ENCODE measurements at regions not wholly inside any gene's neighbourhood (a gene's known extent, or its start where the extent isn't known, plus 50 kb on each side); places are given as distances from the start of the nearest gene placed in this dataset.
"Not testable (repeated sequence)": the region's sequence is repeated elsewhere in the genome, so short reads cannot be mapped to it uniquely, and the experiment has no call there.

DNA sequence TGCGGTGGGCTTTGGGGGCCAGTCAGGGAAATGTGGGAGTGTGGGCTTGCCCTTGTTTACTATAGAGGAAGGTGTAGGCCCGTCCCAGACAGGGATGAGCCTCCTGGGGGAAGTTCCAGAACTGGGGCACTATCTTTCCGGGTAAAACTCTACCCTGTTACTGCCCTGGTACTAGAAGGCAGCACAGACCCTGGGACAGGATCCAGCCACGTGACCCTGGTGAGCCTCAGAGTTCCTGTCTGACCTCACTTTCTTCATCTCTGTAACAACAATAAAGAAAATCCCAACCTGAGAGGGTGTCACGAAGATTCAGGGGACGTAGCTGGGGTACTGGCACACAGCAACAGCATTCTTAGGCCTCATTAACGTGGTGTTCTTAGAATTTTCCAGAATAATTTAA lies 239.6 kb upstream of the FOXF1 start:
- no peak overlapping the region for H3K9ac ChIP-seq (ENCODE audit: low read length)

DNA sequence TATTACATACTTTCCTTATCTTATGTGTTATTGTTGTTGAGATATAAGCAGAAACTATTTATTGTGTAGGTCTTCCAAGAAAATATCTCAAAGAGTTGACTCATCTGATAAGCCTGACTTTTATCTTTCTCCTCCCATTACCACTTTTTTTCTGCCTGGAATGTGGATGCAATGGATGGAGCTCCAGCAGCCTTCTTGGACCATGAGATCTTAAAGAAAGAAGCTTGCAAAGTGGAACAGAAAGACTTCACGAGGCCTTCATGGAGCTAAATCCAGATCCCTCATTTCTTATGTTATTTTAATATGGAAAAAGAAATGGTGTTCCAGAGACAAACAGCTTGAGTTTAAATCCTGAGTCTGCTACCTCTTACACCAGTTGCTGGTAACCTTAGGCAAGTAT lies 237.6 kb upstream of the FOXF1 start:
- CTCF ChIA-PET = no interaction called here
- DNase-seq (no peak), ATAC-seq (no peak)
- Histone ChIP-seq H3K4me2 (ENCODE audit: low read length) (no peak overlapping the region), H3K36me3 (ENCODE audit: low read depth, low read length) (no peaks in the 10 kb centered on the region), H3K9me3 (ENCODE audit: low read length) (no peaks in the 10 kb centered on the region), H3K9ac (ENCODE audit: low read length) (no peak overlapping the region), H3K9me2 (replicated peaks; ENCODE audit: low read length) (no peaks in the 10 kb centered on the region), H3K79me2 (ENCODE audit: low read length) (no peaks in the 10 kb centered on the region), H3K27ac (ENCODE audit: low read length) (no peak overlapping the region), H4K20me1 (ENCODE audit: low read length) (no peaks in the 10 kb centered on the region), H3K4me3 (ENCODE audit: low read length) (no peak overlapping the region), H3F3A (ENCODE audit: low read length, unreplicated experiment) (no peaks in the 10 kb centered on the region), H3K27me3 (ENCODE audit: low read length) (peaks cover 25% of the 10 kb centered on the region), H2AFZ (ENCODE audit: low read length) (no peak overlapping the region), H3K4me1 (ENCODE audit: insufficient read depth, low read length) (no peaks in the 10 kb centered on the region)
- POLR2A ChIA-PET (ENCODE audit: unreplicated experiment) = no interaction called here
- TF ChIP-seq EZH2 (IDR thresholded peaks at IDR 0.05; ENCODE audit: low read length, unreplicated experiment) (no peak), EZH2phosphoT487 (IDR thresholded peaks at IDR 0.05; ENCODE audit: borderline replicate concordance, low read length) (no peak)
- TF ChIP-seq, protein P1, sequence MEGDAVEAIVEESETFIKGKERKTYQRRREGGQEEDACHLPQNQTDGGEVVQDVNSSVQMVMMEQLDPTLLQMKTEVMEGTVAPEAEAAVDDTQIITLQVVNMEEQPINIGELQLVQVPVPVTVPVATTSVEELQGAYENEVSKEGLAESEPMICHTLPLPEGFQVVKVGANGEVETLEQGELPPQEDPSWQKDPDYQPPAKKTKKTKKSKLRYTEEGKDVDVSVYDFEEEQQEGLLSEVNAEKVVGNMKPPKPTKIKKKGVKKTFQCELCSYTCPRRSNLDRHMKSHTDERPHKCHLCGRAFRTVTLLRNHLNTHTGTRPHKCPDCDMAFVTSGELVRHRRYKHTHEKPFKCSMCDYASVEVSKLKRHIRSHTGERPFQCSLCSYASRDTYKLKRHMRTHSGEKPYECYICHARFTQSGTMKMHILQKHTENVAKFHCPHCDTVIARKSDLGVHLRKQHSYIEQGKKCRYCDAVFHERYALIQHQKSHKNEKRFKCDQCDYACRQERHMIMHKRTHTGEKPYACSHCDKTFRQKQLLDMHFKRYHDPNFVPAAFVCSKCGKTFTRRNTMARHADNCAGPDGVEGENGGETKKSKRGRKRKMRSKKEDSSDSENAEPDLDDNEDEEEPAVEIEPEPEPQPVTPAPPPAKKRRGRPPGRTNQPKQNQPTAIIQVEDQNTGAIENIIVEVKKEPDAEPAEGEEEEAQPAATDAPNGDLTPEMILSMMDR (conservative IDR thresholded peaks at IDR 0.05; ENCODE audit: low read depth, low read length) = no peak
- BruUV-seq (replicated peaks) = no TSS peak
- intact Hi-C loops (cut with micrococcal nuclease) = no loop called here

More for the DNA sequence above, 239.6 kb upstream of the FOXF1 start:
- Histone ChIP-seq H4K20me1 (ENCODE audit: low read length) (no peaks in the 10 kb centered on the region), H3K27me3 (ENCODE audit: low read length) (peaks cover 18% of the 10 kb centered on the region; the same call in 1 of the 2 replicates), H3K79me2 (ENCODE audit: low read length) (no peaks in the 10 kb centered on the region), H3K4me3 (ENCODE audit: low read length) (no peak overlapping the region), H3K9me2 (replicated peaks; ENCODE audit: low read length) (no peaks in the 10 kb centered on the region), H3K4me1 (ENCODE audit: insufficient read depth, low read length) (no peaks in the 10 kb centered on the region), H3K9me3 (ENCODE audit: low read length) (no peaks in the 10 kb centered on the region), H3K4me2 (ENCODE audit: low read length) (no peak overlapping the region), H2AFZ (ENCODE audit: low read length) (no peak overlapping the region), H3K36me3 (ENCODE audit: low read depth, low read length) (no peaks in the 10 kb centered on the region), H3K27ac (ENCODE audit: low read length) (no peak overlapping the region), H3F3A (ENCODE audit: low read length, unreplicated experiment) (no peaks in the 10 kb centered on the region)
- TF ChIP-seq, protein P1 (conservative IDR thresholded peaks at IDR 0.05; ENCODE audit: low read depth, low read length) = no peak
- TF ChIP-seq EZH2phosphoT487 (IDR thresholded peaks at IDR 0.05; ENCODE audit: borderline replicate concordance, low read length) (no peak), EZH2 (IDR thresholded peaks at IDR 0.05; ENCODE audit: low read length, unreplicated experiment) (no peak)
- ChIA-PET POLR2A (ENCODE audit: unreplicated experiment) (no interaction called here), CTCF (no interaction called here)
- ATAC-seq (no peak), DNase-seq (no peak)
- intact Hi-C loops (cut with micrococcal nuclease) = no loop called here
- no TSS peak for BruUV-seq (replicated peaks)

DNA sequence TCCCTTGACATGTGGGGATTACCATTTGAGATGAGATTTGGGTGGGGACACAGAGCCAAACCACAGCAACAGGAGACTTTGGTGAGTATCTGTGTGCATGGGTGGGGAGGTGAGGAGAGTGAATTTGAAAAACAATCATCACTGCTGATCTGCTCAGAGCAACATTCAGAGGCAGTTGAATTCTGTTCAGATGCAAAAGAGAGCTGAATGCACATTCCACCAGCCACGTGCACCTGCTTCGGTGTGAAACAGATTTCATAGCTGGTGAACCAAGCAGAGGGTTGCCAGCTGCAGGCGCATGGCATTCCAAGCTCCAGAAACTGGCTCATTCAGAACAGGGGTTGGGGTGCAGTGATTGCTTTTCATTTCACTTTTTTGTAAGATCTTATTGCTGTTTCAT lies 233.1 kb upstream of the FOXF1 start:
- ATAC-seq (no peak), DNase-seq (no peak)
- H3K79me2 ChIP-seq (ENCODE audit: low read length) = no peaks in the 10 kb centered on the region
- intact Hi-C loops (cut with micrococcal nuclease) = no loop called here
- no peaks in the 10 kb centered on the region for H3K9me3 ChIP-seq (ENCODE audit: low read length)
- H2AFZ ChIP-seq (ENCODE audit: low read length) = no peak overlapping the region
- no peak for TF ChIP-seq EZH2 (IDR thresholded peaks at IDR 0.05; ENCODE audit: low read length, unreplicated experiment)
- TF ChIP-seq, protein P1 (conservative IDR thresholded peaks at IDR 0.05; ENCODE audit: low read depth, low read length) = no peak
- no peak for TF ChIP-seq EZH2phosphoT487 (IDR thresholded peaks at IDR 0.05; ENCODE audit: borderline replicate concordance, low read length)
- H3K27me3 ChIP-seq (ENCODE audit: low read length) = peaks cover 32% of the 10 kb centered on the region
- no peak overlapping the region for H3K4me2 ChIP-seq (ENCODE audit: low read length)
- no TSS peak for BruUV-seq (replicated peaks)
- POLR2A ChIA-PET (ENCODE audit: unreplicated experiment) = no interaction called here
- H3K9ac ChIP-seq (ENCODE audit: low read length) = no peak overlapping the region
- CTCF ChIA-PET = no interaction called here
- H3K4me1 ChIP-seq (ENCODE audit: insufficient read depth, low read length) = no peaks in the 10 kb centered on the region
- H4K20me1 ChIP-seq (ENCODE audit: low read length) = no peaks in the 10 kb centered on the region
- H3K36me3 ChIP-seq (ENCODE audit: low read depth, low read length) = no peaks in the 10 kb centered on the region
- no peak overlapping the region for H3K27ac ChIP-seq (ENCODE audit: low read length)
- no peaks in the 10 kb centered on the region for H3F3A ChIP-seq (ENCODE audit: low read length, unreplicated experiment)
- no peaks in the 10 kb centered on the region for H3K9me2 ChIP-seq (replicated peaks; ENCODE audit: low read length)
- H3K4me3 ChIP-seq (ENCODE audit: low read length) = no peak overlapping the region

DNA sequence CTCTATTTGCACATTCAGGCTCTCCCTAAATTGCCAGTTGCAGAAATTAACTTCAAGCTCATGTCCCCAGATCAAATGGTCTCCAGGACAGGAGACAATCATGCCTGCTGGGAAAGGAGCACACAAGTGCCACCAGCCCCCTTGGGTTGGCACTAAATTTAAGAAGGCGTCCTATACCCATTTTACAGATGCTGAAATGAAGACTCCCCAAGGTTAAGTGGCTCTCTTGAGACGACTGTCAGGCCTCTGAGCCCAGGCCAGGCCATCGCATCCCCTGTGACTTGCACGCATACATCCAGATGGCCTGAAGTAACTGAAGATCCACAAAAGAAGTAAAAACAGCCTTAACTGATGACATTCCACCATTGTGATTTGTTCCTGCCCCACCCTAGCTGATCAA lies 232.5 kb upstream of the FOXF1 start:
- CTCF ChIA-PET; ATAC-seq; H3F3A ChIP-seq (ENCODE audit: low read length, unreplicated experiment); H3K4me2 ChIP-seq (ENCODE audit: low read length); H3K9me3 ChIP-seq (ENCODE audit: low read length); POLR2A ChIA-PET (ENCODE audit: unreplicated experiment); H3K36me3 ChIP-seq (ENCODE audit: low read depth, low read length); H3K27ac ChIP-seq (ENCODE audit: low read length); BruUV-seq (replicated peaks); H3K4me3 ChIP-seq (ENCODE audit: low read length); DNase-seq; H2AFZ ChIP-seq (ENCODE audit: low read length); H3K79me2 ChIP-seq (ENCODE audit: low read length); intact Hi-C loops (cut with micrococcal nuclease); H4K20me1 ChIP-seq (ENCODE audit: low read length); H3K9ac ChIP-seq (ENCODE audit: low read length); H3K4me1 ChIP-seq (ENCODE audit: insufficient read depth, low read length); H3K9me2 ChIP-seq (replicated peaks; ENCODE audit: low read length): not testable (repeated sequence)
- peaks cover 38% of the 10 kb centered on the region for H3K27me3 ChIP-seq (ENCODE audit: low read length)

Measured in PC-3 (cell line).